K562 (cell line): ENCODE measurements at regions not wholly inside any gene's neighbourhood (a gene's known extent, or its start where the extent isn't known, plus 50 kb on each side); places are given as distances from the start of the nearest gene placed in this dataset.

Experiments
- ATAC-seq: fragments of 200-7000 bp; cut with Tn5 transposase; 3 replicates; pipeline ENCODE4 v1.9.1; 2020; ENCODE audit warnings: moderate library complexity
- BruUV-seq: library from RNA; stranded (reverse); fragments of 400-500 nt; replicated peaks from 2 replicates; lab custom pipeline; 2021; lab: Mats Ljungman, UMichigan
- CTCF ChIA-PET: fragments of 300-600 bp; formaldehyde crosslinking; extraction: SDS; loops from one replicate; lab custom pipeline; 2021; ENCODE audit warnings: low intra/inter-chr PET ratio; lab: Yijun Ruan, JAX
- POLR2A ChIA-PET: fragments of 300-600, 350-650 bp; sonication (Branson Sonifier 250); formaldehyde crosslinking; extraction: SDS; loops from one replicate; lab custom pipeline; 2021; ENCODE audit warnings: antibody characterized with exemption, inconsistent platforms; lab: Yijun Ruan, JAX
- DNase-seq, 4 experiments: peaks; one replicate each; pipeline versions ENCODE4 v3.0.0 to v3.0.0-alpha.2; 2011 to 2018; ENCODE audit warnings: low spot score in 3 of 4, mixed read lengths in 3 of 4; ENCODE audit errors: extremely low read depth in 1 of 4
- FAIRE-seq: peaks from 2 replicates; lab custom pipeline; 2011; peaks lifted over from hg19 to GRCh38; lab: Jason Lieb, UNC
- H2AFZ ChIP-seq: 2 replicates; pipeline ENCODE4 v1.6.0; 2011; ENCODE audit warnings: low read depth, low read length, control low read depth, inconsistent platforms
- H3K27ac ChIP-seq: fragments of 200-600 bp; 3 replicates; pipeline ENCODE4 v1.8.0; 2011; ENCODE audit warnings: low read depth, mild to moderate bottlenecking, control low read depth, inconsistent platforms, low read length, moderate library complexity, mixed read lengths; ENCODE audit errors: extremely low read depth
- H3K27me3 ChIP-seq, 2 experiments: fragments of 300-600 bp in 1 of 2; 2 replicates in 1 of 2; 3 replicates in 1 of 2; pipeline versions ENCODE4 v1.6.0 to v1.8.0; 2011; ENCODE audit warnings: inconsistent platforms in 2 of 2, low read length in 2 of 2, mild to moderate bottlenecking in 1 of 2, mixed read lengths in 1 of 2, moderate library complexity in 1 of 2; ENCODE audit not compliant: control insufficient read depth in 2 of 2, insufficient read depth in 2 of 2
- H3K36me3 ChIP-seq: fragments of 300-600 bp; 3 replicates; pipeline ENCODE4 v1.8.0; 2011; ENCODE audit warnings: mild to moderate bottlenecking, low read length, inconsistent platforms; ENCODE audit not compliant: control insufficient read depth, insufficient read depth
- H3K4me1 ChIP-seq, 2 experiments: fragments of 200-600 bp in 1 of 2; replicated peaks in 1 of 2; 2 replicates in 1 of 2; 3 replicates in 1 of 2; pipeline versions ENCODE4 v1.5.1 to v1.8.0; 2011; ENCODE audit warnings: inconsistent platforms in 2 of 2, low read length in 2 of 2, mild to moderate bottlenecking in 1 of 2, mixed read lengths in 1 of 2, moderate library complexity in 1 of 2; ENCODE audit not compliant: control insufficient read depth in 2 of 2, insufficient read depth in 2 of 2
- H3K4me2 ChIP-seq: 2 replicates; pipeline ENCODE4 v1.6.1; 2011; ENCODE audit warnings: low read length, control low read depth, inconsistent platforms, mixed read lengths; ENCODE audit not compliant: insufficient read depth
- H3K4me3 ChIP-seq: fragments of 200-600 bp; sonication (generic), shearing (Covaris generic); 2 replicates; pipeline ENCODE4 v1.5.1; 2016; ENCODE audit warnings: control low read depth, inconsistent platforms
- H3K79me2 ChIP-seq: fragments of 200-600 bp; 3 replicates; pipeline ENCODE4 v1.8.0; 2011; ENCODE audit warnings: low read length, inconsistent platforms; ENCODE audit not compliant: control insufficient read depth, insufficient read depth
- H3K9ac ChIP-seq, 2 experiments: 2 replicates each; pipeline versions ENCODE4 v1.6.0 to v1.6.1; 2011; ENCODE audit warnings: low read depth in 2 of 2, low read length in 2 of 2, control low read depth in 1 of 2, inconsistent platforms in 1 of 2, mild to moderate bottlenecking in 1 of 2, mixed read lengths in 1 of 2; ENCODE audit not compliant: insufficient read depth in 1 of 2
- H3K9me1 ChIP-seq: one replicate; pipeline ENCODE4 v1.6.0; 2011; ENCODE audit warnings: inconsistent platforms, mild to moderate bottlenecking, low read length, moderate library complexity; ENCODE audit not compliant: control insufficient read depth, insufficient read depth
- H3K9me3 ChIP-seq: replicated peaks from 2 replicates; pipeline ENCODE4 v1.5.1; 2011; ENCODE audit warnings: low read depth, low read length, inconsistent platforms; ENCODE audit not compliant: control insufficient read depth, insufficient read depth
- H4K20me1 ChIP-seq: replicated peaks from 2 replicates; pipeline ENCODE4 v1.6.1; 2011; ENCODE audit warnings: low read length, inconsistent platforms, mixed read lengths; ENCODE audit not compliant: control insufficient read depth, insufficient read depth
- COPS2 ChIP-seq: fragments of 450-650 bp; conservative IDR thresholded peaks from 2 replicates; pipeline ENCODE4 v1.6.1; 2016; ENCODE audit warnings: mild to moderate bottlenecking, moderate library complexity
- NBN ChIP-seq: fragments of 450-650 bp; IDR thresholded peaks from 2 replicates; pipeline ENCODE4 v1.6.1; 2016; ENCODE audit warnings: low read depth, mild to moderate bottlenecking
- NCOA2 ChIP-seq, 2 experiments: fragments of 450-650 bp; IDR thresholded peaks; 2 replicates each; pipeline ENCODE4 v1.6.1; 2018; ENCODE audit warnings: mild to moderate bottlenecking in 2 of 2, moderate library complexity in 1 of 2; ENCODE audit not compliant: partially characterized antibody in 2 of 2
- PURB ChIP-seq: sonication (generic); formaldehyde crosslinking; IDR thresholded peaks from 2 replicates; pipeline ENCODE4 v1.9.0; 2021; ENCODE audit warnings: low read depth, mild to moderate bottlenecking, missing genetic modification reagents
- RBM22 ChIP-seq: fragments of 200-400 bp; formaldehyde crosslinking; IDR thresholded peaks from 2 replicates; pipeline ENCODE4 v1.6.1; 2018; ENCODE audit warnings: low read length, low read depth; ENCODE audit not compliant: poor library complexity, severe bottlenecking
- RBM34 ChIP-seq: fragments of 200-400 bp; formaldehyde crosslinking; IDR thresholded peaks from 2 replicates; pipeline ENCODE4 v1.6.1; 2018; ENCODE audit warnings: low read length, borderline replicate concordance; ENCODE audit not compliant: insufficient read depth
- SMAD4 ChIP-seq: fragments of 250-450 bp; sonication (Bioruptor Pico); conservative IDR thresholded peaks from 2 replicates; pipeline ENCODE4 v1.8.0; 2021; ENCODE audit warnings: inconsistent platforms, mild to moderate bottlenecking, moderate library complexity
- TGIF2 ChIP-seq: sonication (generic); formaldehyde crosslinking; IDR thresholded peaks from 2 replicates; pipeline ENCODE4 v1.8.1; 2022; ENCODE audit warnings: mild to moderate bottlenecking, missing genetic modification reagents, moderate library complexity
- UBTF ChIP-seq, 2 experiments: IDR thresholded peaks; 2 replicates each; pipeline ENCODE4 v1.6.1; 2012; ENCODE audit warnings: improper control_type of control experiment in 2 of 2, low read depth in 2 of 2, low read length in 2 of 2, borderline replicate concordance in 1 of 2
- ZBTB17 ChIP-seq: fragments of 450-650 bp; formaldehyde crosslinking; IDR thresholded peaks from 2 replicates; pipeline ENCODE4 v1.4.0; 2020; ENCODE audit warnings: mild to moderate bottlenecking
- ZNF143 ChIP-seq: sonication (generic); formaldehyde crosslinking; IDR thresholded peaks from 2 replicates; pipeline ENCODE4 v1.9.0; 2022; ENCODE audit warnings: mild to moderate bottlenecking, missing genetic modification reagents
- ZNF583 ChIP-seq: fragments of 250-450 bp; sonication (Bioruptor Pico); IDR thresholded peaks from 2 replicates; pipeline ENCODE4 v1.4.0; 2020
- WGBS: fragments of 100-300 bp; shearing (Covaris generic); methylation state at CpG from one replicate; pipeline ENCODE4 v1.1.6; 2016; ENCODE audit warnings: low coverage, mixed read lengths; ENCODE audit not compliant: insufficient coverage; ENCODE audit errors: missing lambda C conversion rate; 5-methylcytosine and 5-hydroxymethylcytosine counted together
- in situ Hi-C: fragments of 300-500 bp; cut with MboI; formaldehyde crosslinking; loops from 4 replicates; pipeline ENCODE4 v1.15.0; 2018; ENCODE audit warnings: inconsistent platforms, mixed read lengths
- intact Hi-C: fragments of 100-400 bp; cut with micrococcal nuclease; formaldehyde crosslinking; loops from 2 replicates; pipeline ENCODE4 v1.14.2; 2022
- TF ChIP-seq, protein P1 (sequence below), 3 experiments: fragments of 200-800 bp in 1 of 3; sonication (Bioruptor generic) in 1 of 3; sonication (generic) in 1 of 3; formaldehyde crosslinking in 1 of 3; IDR thresholded peaks; 2 replicates each; pipeline versions ENCODE4 v1.6.1 to v1.8.0; 2016 to 2022; ENCODE audit warnings: mild to moderate bottlenecking in 2 of 3, missing compliant biosample characterization in 2 of 3, missing genetic modification characterization in 2 of 3, missing genetic modification reagents in 1 of 3
- TF ChIP-seq, protein P2 (sequence below): fragments of 250-450 bp; sonication (Bioruptor Pico); IDR thresholded peaks from 2 replicates; pipeline ENCODE4 v1.8.0; 2021; ENCODE audit warnings: mild to moderate bottlenecking, moderate library complexity

DNA sequence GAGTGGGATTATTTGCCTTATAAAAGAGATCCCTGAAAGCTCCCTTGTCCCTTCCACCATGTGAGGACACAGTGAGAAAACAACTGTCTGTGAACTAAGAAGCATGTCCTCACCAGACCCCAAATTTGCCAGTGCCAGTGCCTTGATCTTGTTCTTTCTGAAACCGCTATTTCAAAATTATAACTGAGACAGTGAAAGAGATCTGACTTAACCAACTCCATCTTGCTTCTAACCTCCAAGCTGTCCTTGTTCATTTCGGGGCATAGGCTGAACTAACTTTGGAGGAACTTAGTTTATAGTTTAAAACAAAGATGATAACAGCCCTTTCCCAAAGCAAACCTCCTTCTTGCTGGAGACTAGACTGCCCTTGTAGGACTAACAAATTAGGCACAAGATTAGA is 563.9 kb downstream of the ADCYAP1 start:
- H3K9me1 ChIP-seq = no peaks in the 10 kb centered on the region
- H3K36me3 ChIP-seq = no peaks in the 10 kb centered on the region
- intact Hi-C loops = no loop called here
- H3K4me3 ChIP-seq = no peak overlapping the region
- H4K20me1 ChIP-seq = no peaks in the 10 kb centered on the region
- ChIA-PET POLR2A (no interaction called here), CTCF (no interaction called here)
- H3K9me3 ChIP-seq = no peaks in the 10 kb centered on the region
- in situ Hi-C loops = no loop called here
- H3K9ac ChIP-seq = no peak overlapping the region
- WGBS = 33% methylated on average over 2 of the region's 2 CpGs
- FAIRE-seq = no peak
- no peak overlapping the region for H2AFZ ChIP-seq
- no peak for DNase-seq
- ATAC-seq = no peak
- no peaks in the 10 kb centered on the region for H3K79me2 ChIP-seq
- no peaks in the 10 kb centered on the region for H3K27me3 ChIP-seq
- H3K4me2 ChIP-seq = no peak overlapping the region
- H3K27ac ChIP-seq = no peak overlapping the region
- no TSS peak for BruUV-seq
- peaks cover 0 to 9% of the 10 kb centered on the region in 2 experiments; a peak in 3 of 5 replicates for H3K4me1 ChIP-seq
- TF ChIP-seq, protein P1, sequence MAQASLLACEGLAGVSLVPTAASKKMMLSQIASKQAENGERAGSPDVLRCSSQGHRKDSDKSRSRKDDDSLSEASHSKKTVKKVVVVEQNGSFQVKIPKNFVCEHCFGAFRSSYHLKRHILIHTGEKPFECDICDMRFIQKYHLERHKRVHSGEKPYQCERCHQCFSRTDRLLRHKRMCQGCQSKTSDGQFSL (CRISPR knock-in tag; IDR thresholded peaks at IDR 0.05) = no peak
- TF ChIP-seq, protein P1 (tag; IDR thresholded peaks at IDR 0.05) = peak in 1 of 2 experiments; percentile 62; a peak in 1 of 4 replicates
- no peak for TF ChIP-seq ZNF583
- TF ChIP-seq RBM34 = no peak
- no peak for TF ChIP-seq NBN
- TF ChIP-seq SMAD4 (CRISPR knock-in tag) = peak; percentile 62; the same call in 1 of the 2 replicates
- TF ChIP-seq COPS2 = no peak
- no peak for TF ChIP-seq PURB
- TF ChIP-seq, protein P2, sequence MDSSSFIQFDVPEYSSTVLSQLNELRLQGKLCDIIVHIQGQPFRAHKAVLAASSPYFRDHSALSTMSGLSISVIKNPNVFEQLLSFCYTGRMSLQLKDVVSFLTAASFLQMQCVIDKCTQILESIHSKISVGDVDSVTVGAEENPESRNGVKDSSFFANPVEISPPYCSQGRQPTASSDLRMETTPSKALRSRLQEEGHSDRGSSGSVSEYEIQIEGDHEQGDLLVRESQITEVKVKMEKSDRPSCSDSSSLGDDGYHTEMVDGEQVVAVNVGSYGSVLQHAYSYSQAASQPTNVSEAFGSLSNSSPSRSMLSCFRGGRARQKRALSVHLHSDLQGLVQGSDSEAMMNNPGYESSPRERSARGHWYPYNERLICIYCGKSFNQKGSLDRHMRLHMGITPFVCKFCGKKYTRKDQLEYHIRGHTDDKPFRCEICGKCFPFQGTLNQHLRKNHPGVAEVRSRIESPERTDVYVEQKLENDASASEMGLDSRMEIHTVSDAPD (CRISPR knock-in tag) = no peak
- no peak for TF ChIP-seq ZNF143 (CRISPR knock-in tag)
- no peak for TF ChIP-seq ZBTB17 (CRISPR knock-in tag)
- no peak for TF ChIP-seq UBTF (IDR thresholded peaks at IDR 0.05; ENCODE audit: borderline replicate concordance in 1 of 2, low read depth in 2 of 2, low read length in 2 of 2)
- no peak for TF ChIP-seq TGIF2
- TF ChIP-seq NCOA2 (IDR thresholded peaks at IDR 0.05; ENCODE audit: partially characterized antibody in 2 of 2) = no peak
- TF ChIP-seq RBM22 = no peak
